MM.1S (cell line): ENCODE measurements at regions not wholly inside any gene's neighbourhood (a gene's known extent, or its start where the extent isn't known, plus 50 kb on each side); places are given as distances from the start of the nearest gene placed in this dataset.

ENCODE experiments used
- DNase-seq: peaks from one replicate; pipeline ENCODE4 v3.0.0-alpha.2; 2015
- H2AFZ ChIP-seq: fragments of 300-600 bp; sonication (generic); 2 replicates; pipeline ENCODE4 v1.6.0; 2016; ENCODE audit warnings: antibody characterized with exemption, low read length
- H3F3A ChIP-seq: fragments of 300-600 bp; sonication (generic); 2 replicates; pipeline ENCODE4 v1.6.1; 2016; ENCODE audit warnings: mild to moderate bottlenecking, antibody characterized with exemption, low read length, moderate library complexity, mixed read lengths; ENCODE audit not compliant: insufficient read depth
- H3K27ac ChIP-seq: fragments of 300-600 bp; sonication (generic); 2 replicates; pipeline ENCODE4 v1.5.1; 2016; ENCODE audit warnings: mild to moderate bottlenecking, low read length
- H3K27me3 ChIP-seq: fragments of 300-600 bp; sonication (generic); replicated peaks from 2 replicates; pipeline ENCODE4 v1.6.0; 2016; ENCODE audit warnings: low read length; ENCODE audit not compliant: insufficient read depth
- H3K36me3 ChIP-seq: fragments of 300-600 bp; sonication (generic); replicated peaks from 2 replicates; pipeline ENCODE4 v1.6.1; 2016; ENCODE audit warnings: mild to moderate bottlenecking, low read length, mixed read lengths; ENCODE audit not compliant: insufficient read depth
- H3K4me1 ChIP-seq: fragments of 300-600 bp; sonication (generic); 2 replicates; pipeline ENCODE4 v1.6.1; 2016; ENCODE audit warnings: low read length, mixed read lengths
- H3K4me2 ChIP-seq: fragments of 300-600 bp; sonication (generic); 2 replicates; pipeline ENCODE4 v1.6.0; 2016; ENCODE audit warnings: low read depth, low read length
- H3K4me3 ChIP-seq: fragments of 300-600 bp; sonication (generic); 2 replicates; pipeline ENCODE4 v1.5.1; 2016; ENCODE audit warnings: low read length, mixed read lengths
- H3K79me2 ChIP-seq: fragments of 300-600 bp; sonication (generic); 2 replicates; pipeline ENCODE4 v1.6.1; 2016; ENCODE audit warnings: mixed run types, low read length, mixed read lengths
- H3K9ac ChIP-seq: fragments of 300-600 bp; sonication (generic); 2 replicates; pipeline ENCODE4 v1.6.1; 2016; ENCODE audit warnings: low read length, mixed read lengths
- H3K9me2 ChIP-seq: fragments of 300-600 bp; sonication (generic); replicated peaks from 2 replicates; pipeline ENCODE4 v1.6.1; 2016; ENCODE audit warnings: mild to moderate bottlenecking, low read length, mixed read lengths; ENCODE audit not compliant: insufficient read depth
- H3K9me3 ChIP-seq: fragments of 300-600 bp; sonication (generic); replicated peaks from 2 replicates; pipeline ENCODE4 v1.6.1; 2016; ENCODE audit warnings: mild to moderate bottlenecking, low read length, mixed read lengths; ENCODE audit not compliant: insufficient read depth
- H4K20me1 ChIP-seq: fragments of 300-600 bp; sonication (generic); 2 replicates; pipeline ENCODE4 v1.6.1; 2016; ENCODE audit warnings: mild to moderate bottlenecking, low read length, moderate library complexity, mixed read lengths; ENCODE audit not compliant: insufficient read depth
- CTCF ChIP-seq: fragments of 300-600 bp; sonication (generic); IDR thresholded peaks from 2 replicates; pipeline ENCODE4 v1.5.1; 2016; ENCODE audit warnings: antibody characterized with exemption, low read length, mixed read lengths
- EZH2 ChIP-seq: fragments of 300-600 bp; sonication (generic); optimal IDR thresholded peaks from 2 replicates; pipeline ENCODE3; 2017; ENCODE audit warnings: low read depth, mild to moderate bottlenecking, antibody characterized with exemption, low read length, mixed read lengths
- EZH2phosphoT487 ChIP-seq: fragments of 300-600 bp; sonication (generic); IDR thresholded peaks from 2 replicates; pipeline ENCODE4 v1.6.1; 2018; ENCODE audit warnings: antibody characterized with exemption, low read length

- H3K9me2 ChIP-seq = no peaks in the 10 kb centered on the region
- H3K36me3 ChIP-seq = no peaks in the 10 kb centered on the region
- DNase-seq = no peak
- TF ChIP-seq EZH2phosphoT487 (no peak), EZH2 (no peak), CTCF (no peak)
- H2AFZ ChIP-seq = no peak overlapping the region
- H3K4me2 ChIP-seq = no peak overlapping the region
- no peaks in the 10 kb centered on the region for H3K27me3 ChIP-seq
- no peaks in the 10 kb centered on the region for H3K79me2 ChIP-seq
- no peak overlapping the region for H3K9ac ChIP-seq
- H3K4me3 ChIP-seq = no peak overlapping the region
- H3F3A ChIP-seq = no peaks in the 10 kb centered on the region
- no peaks in the 10 kb centered on the region for H3K9me3 ChIP-seq
- H3K27ac ChIP-seq = no peak overlapping the region
- H4K20me1 ChIP-seq = no peaks in the 10 kb centered on the region
- H3K4me1 ChIP-seq = 0 out of 2 replicates have a peak, but pooled peaks cover 3% of the 10 kb centered on the region
Measured at GRCh38 chr3:17806201-17806600, 63.8 kb upstream of the TBC1D5 start.

DNA sequence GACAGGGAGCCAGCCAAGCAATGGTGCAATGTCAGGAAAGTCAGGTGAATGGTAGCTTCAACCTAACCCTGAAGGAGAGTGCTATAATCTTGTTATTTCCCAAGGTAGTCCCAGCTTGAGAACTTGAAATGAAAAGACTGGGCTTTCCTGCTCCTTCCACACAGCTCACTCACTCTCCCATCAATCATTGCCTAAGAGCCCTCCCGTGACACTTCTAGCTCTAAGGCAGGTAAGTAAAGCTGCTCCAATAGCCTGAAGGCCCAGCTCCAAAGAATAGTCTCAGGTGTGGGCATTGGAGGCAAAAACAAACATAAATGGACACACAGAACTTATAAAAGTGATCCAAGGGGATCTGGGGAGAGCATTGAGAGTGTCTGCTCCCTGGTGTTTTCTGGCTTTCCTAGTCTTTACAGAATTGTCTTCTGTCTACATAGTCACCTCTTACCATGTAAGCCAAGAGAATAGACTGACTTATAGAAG, 63.1 kb upstream of the TBC1D5 start:
- no peak for TF ChIP-seq EZH2phosphoT487
- TF ChIP-seq CTCF = no peak
- no peak for TF ChIP-seq EZH2

DNA sequence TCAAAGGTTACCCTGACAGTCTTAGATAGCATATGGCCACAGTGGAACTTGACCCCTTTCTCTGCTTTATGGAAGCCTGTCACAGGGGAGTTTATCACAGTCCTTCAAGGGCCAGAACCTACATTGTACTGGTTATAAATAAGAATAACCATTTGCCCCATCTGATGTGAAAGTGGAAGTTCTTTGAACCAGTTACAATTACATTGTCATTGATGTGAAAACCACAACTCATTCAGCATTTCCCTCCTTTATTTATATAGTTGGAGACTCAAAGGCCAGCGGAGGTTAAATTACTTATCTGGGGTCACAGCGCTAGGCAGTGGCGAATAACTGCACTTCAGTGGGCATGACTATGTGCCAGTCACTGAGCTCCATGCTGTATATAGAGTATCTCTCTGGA, 60.5 kb upstream of the TBC1D5 start:
- H3K27me3 ChIP-seq = no peaks in the 10 kb centered on the region
- no peak overlapping the region for H3K27ac ChIP-seq
- DNase-seq = peak; percentile 69
- H3F3A ChIP-seq = no peaks in the 10 kb centered on the region
- no peak overlapping the region for H3K4me3 ChIP-seq
- H3K9me2 ChIP-seq = no peaks in the 10 kb centered on the region
- no peaks in the 10 kb centered on the region for H3K36me3 ChIP-seq
- 0 out of 2 replicates have a peak, but pooled peaks cover 3% of the 10 kb centered on the region for H3K4me1 ChIP-seq
- no peaks in the 10 kb centered on the region for H3K79me2 ChIP-seq
- no peak overlapping the region for H3K9ac ChIP-seq
- no peak for TF ChIP-seq EZH2
- peak; percentile 42 for TF ChIP-seq CTCF
- no peak overlapping the region for H2AFZ ChIP-seq
- H4K20me1 ChIP-seq = no peaks in the 10 kb centered on the region
- H3K4me2 ChIP-seq = no peak overlapping the region
- H3K9me3 ChIP-seq = no peaks in the 10 kb centered on the region

More for the DNA sequence above, 63.1 kb upstream of the TBC1D5 start:
- Histone ChIP-seq H2AFZ (no peak overlapping the region), H3K36me3 (no peaks in the 10 kb centered on the region), H4K20me1 (no peaks in the 10 kb centered on the region), H3K4me3 (no peak overlapping the region), H3K9me2 (no peaks in the 10 kb centered on the region), H3K9ac (no peak overlapping the region), H3F3A (no peaks in the 10 kb centered on the region), H3K9me3 (no peaks in the 10 kb centered on the region), H3K4me1 (0 out of 2 replicates have a peak, but pooled peaks cover 3% of the 10 kb centered on the region), H3K27me3 (no peaks in the 10 kb centered on the region), H3K27ac (no peak overlapping the region), H3K79me2 (no peaks in the 10 kb centered on the region), H3K4me2 (no peak overlapping the region)
- no peak for DNase-seq
